Nephron (organoid): ENCODE measurements at regions not wholly inside any gene's neighbourhood (a gene's known extent, or its start where the extent isn't known, plus 50 kb on each side); places are given as distances from the start of the nearest gene placed in this dataset.

Experiments
- H3K27ac Mint-ChIP-seq, 3 experiments: 2 replicates each; pipeline ENCODE4 v1.8.0; 2020; ENCODE audit warnings: mixed read lengths in 3 of 3, mild to moderate bottlenecking in 2 of 3, moderate library complexity in 1 of 3
- H3K27me3 Mint-ChIP-seq: 2 replicates; pipeline ENCODE4 v1.8.0; 2021; ENCODE audit warnings: low read depth, mild to moderate bottlenecking, moderate library complexity, mixed read lengths
- H3K36me3 Mint-ChIP-seq: 2 replicates; pipeline ENCODE4 v1.8.0; 2020; ENCODE audit warnings: low read depth, mixed read lengths
- H3K4me1 Mint-ChIP-seq: 2 replicates; pipeline ENCODE4 v1.8.0; 2020; ENCODE audit warnings: mixed read lengths
- H3K4me3 Mint-ChIP-seq, 3 experiments: 2 replicates each; pipeline ENCODE4 v1.8.0; 2020; ENCODE audit warnings: mild to moderate bottlenecking in 3 of 3, mixed read lengths in 3 of 3, moderate library complexity in 2 of 3
- H3K9me3 Mint-ChIP-seq: 2 replicates; pipeline ENCODE4 v1.8.0; 2020; ENCODE audit warnings: mixed read lengths
- CTCF ChIP-seq, 3 experiments: fragments of 200-600 bp; sonication (generic); IDR thresholded peaks; one replicate each; pipeline ENCODE4 v1.5.0; 2021; ENCODE audit warnings: antibody characterized with exemption in 3 of 3; ENCODE audit not compliant: unreplicated experiment in 3 of 3

GRCh38 chr3:18657858-18658820, 233.0 kb upstream of the SATB1 start:
- no peaks in the 10 kb centered on the region for H3K27me3 Mint-ChIP-seq
- peaks cover 2% of the 10 kb centered on the region for H3K9me3 Mint-ChIP-seq
- H3K4me3 Mint-ChIP-seq: no peak overlapping the region
- no peaks in the 10 kb centered on the region for H3K36me3 Mint-ChIP-seq
- no peaks in the 10 kb centered on the region for H3K4me1 Mint-ChIP-seq
- H3K27ac Mint-ChIP-seq: no peak overlapping the region
- no peak for TF ChIP-seq CTCF (IDR thresholded peaks at IDR 0.05; ENCODE audit: unreplicated experiment in 3 of 3)

GRCh38 chr3:18656866-18657265, 231.7 kb upstream of the SATB1 start:
- Mint-ChIP-seq H3K9me3 (peaks cover 2% of the 10 kb centered on the region), H3K27me3 (no peaks in the 10 kb centered on the region), H3K4me3 (no peak overlapping the region), H3K27ac (no peak overlapping the region), H3K36me3 (no peaks in the 10 kb centered on the region), H3K4me1 (no peaks in the 10 kb centered on the region)
- no peak for TF ChIP-seq CTCF (IDR thresholded peaks at IDR 0.05; ENCODE audit: unreplicated experiment in 3 of 3)

DNA sequence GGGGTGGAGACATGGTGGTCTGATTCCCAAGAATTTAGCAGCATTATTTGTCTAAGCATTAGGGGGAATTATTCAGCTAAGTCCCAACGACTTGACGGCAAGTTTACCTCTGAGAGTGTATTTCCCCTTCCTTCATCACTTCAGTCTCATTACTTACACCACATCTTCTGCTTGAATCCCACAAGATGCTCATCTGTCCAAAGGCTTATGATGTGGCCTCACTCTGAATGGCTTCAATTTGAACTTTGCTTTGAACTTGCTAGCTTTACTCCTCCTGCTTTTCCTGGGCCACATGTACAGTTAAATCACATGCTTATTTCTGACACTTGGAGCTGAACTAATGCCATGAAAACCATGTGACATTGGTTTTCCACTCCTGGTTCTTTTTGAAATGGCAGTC, 231.3 kb upstream of the SATB1 start:
- H3K27me3 Mint-ChIP-seq: no peaks in the 10 kb centered on the region
- H3K4me3 Mint-ChIP-seq: no peak overlapping the region
- no peak overlapping the region for H3K27ac Mint-ChIP-seq
- no peaks in the 10 kb centered on the region for H3K36me3 Mint-ChIP-seq
- peaks cover 2% of the 10 kb centered on the region for H3K9me3 Mint-ChIP-seq
- no peaks in the 10 kb centered on the region for H3K4me1 Mint-ChIP-seq
- no peak for TF ChIP-seq CTCF (IDR thresholded peaks at IDR 0.05; ENCODE audit: unreplicated experiment in 3 of 3)

- H3K27me3 Mint-ChIP-seq: no peaks in the 10 kb centered on the region
- no peaks in the 10 kb centered on the region for H3K4me1 Mint-ChIP-seq
- no peaks in the 10 kb centered on the region for H3K9me3 Mint-ChIP-seq
- TF ChIP-seq CTCF (IDR thresholded peaks at IDR 0.05; ENCODE audit: unreplicated experiment in 3 of 3): no peak
- no peak overlapping the region for H3K27ac Mint-ChIP-seq
- H3K36me3 Mint-ChIP-seq: no peaks in the 10 kb centered on the region
- no peak overlapping the region for H3K4me3 Mint-ChIP-seq
Measured at GRCh38 chr3:18655827-18656226, 230.7 kb upstream of the SATB1 start.

DNA sequence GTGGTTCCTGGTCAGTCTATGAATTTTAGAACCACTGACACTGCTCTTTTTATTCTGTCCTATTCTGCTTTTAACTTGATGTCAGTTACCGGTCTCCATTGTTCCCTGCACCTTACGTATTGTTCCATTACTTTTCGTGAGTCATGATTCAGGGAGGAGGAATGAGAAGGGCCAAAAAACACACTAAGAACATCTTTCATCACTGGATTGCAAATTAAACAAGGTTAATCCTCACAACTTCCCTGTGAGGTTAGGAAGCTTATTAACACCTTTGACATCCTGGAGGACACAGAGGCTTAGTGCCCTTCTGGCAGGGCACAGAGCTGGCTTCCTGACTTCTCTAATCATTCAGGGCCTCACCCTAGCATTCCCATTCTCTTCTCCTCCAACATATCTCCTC, 227.6 kb upstream of the SATB1 start:
- Mint-ChIP-seq H3K27me3 (no peaks in the 10 kb centered on the region), H3K4me1 (no peaks in the 10 kb centered on the region), H3K9me3 (no peaks in the 10 kb centered on the region), H3K36me3 (no peaks in the 10 kb centered on the region), H3K27ac (no peak overlapping the region), H3K4me3 (no peak overlapping the region)
- TF ChIP-seq CTCF (IDR thresholded peaks at IDR 0.05; ENCODE audit: unreplicated experiment in 3 of 3): no peak

- Mint-ChIP-seq H3K4me3 (no peak overlapping the region), H3K36me3 (no peaks in the 10 kb centered on the region), H3K27me3 (no peaks in the 10 kb centered on the region), H3K4me1 (no peaks in the 10 kb centered on the region), H3K9me3 (no peaks in the 10 kb centered on the region), H3K27ac (no peak overlapping the region)
- TF ChIP-seq CTCF (IDR thresholded peaks at IDR 0.05; ENCODE audit: unreplicated experiment in 3 of 3): no peak
Measured at GRCh38 chr3:18650731-18651130, 225.6 kb upstream of the SATB1 start.
